ENCODE measurements at regions not wholly inside any gene's neighbourhood (a gene's known extent, or its start where the extent isn't known, plus 50 kb on each side); places are given as distances from the start of the nearest gene placed in this dataset.

GRCh38 chrX:79266702-79267101, 100.4 kb downstream of the ITM2A start:
- ChIA-PET CTCF (ENCODE audit: partially characterized antibody) (interaction anchor here (1.0 to 1.8 kb wide), 4 partner anchors 10 to 159 kb away, joined by 3 to 7 read pairs (median 4); no protein-coding TSS in a partner anchor), POLR2A (ENCODE audit: partially characterized antibody) (interaction anchor here (0.6 to 5.1 kb wide), 19 partner anchors 8 to 188 kb away, joined by 3 to 49 read pairs (median 5); partner anchors contain the start of genes GPR174 and ITM2A)
- no peak for DNase-seq
- H3K27ac Mint-ChIP-seq, result peak overlapping the region; percentile 44 to 90 (median 82)
- H3K9me3 Mint-ChIP-seq, result no peaks in the 10 kb centered on the region
- peaks cover 41 to 65% (median 47%) of the 10 kb centered on the region in 4 donors for H3K4me1 Mint-ChIP-seq
- H3K27me3 ChIP-seq (ENCODE audit: insufficient read depth, low read length), result no peaks in the 10 kb centered on the region
- H3K4me3 Mint-ChIP-seq, result peak overlapping the region in 7 of 8 donors; percentile 4 to 74 (median 59)
- H3K27me3 Mint-ChIP-seq, result no peaks in the 10 kb centered on the region
- H3K9me3 ChIP-seq (ENCODE audit: control insufficient read depth in 1 of 2, low read length in 2 of 2), result no peaks in the 10 kb centered on the region
- peak overlapping the region; percentile 23 for H3K27ac ChIP-seq (ENCODE audit: low read depth, low read length)
- H3K4me1 ChIP-seq (ENCODE audit: insufficient read depth, low read length), result peaks cover 75% of the 10 kb centered on the region
- H3K36me3 ChIP-seq (ENCODE audit: insufficient read depth, low read length), result no peaks in the 10 kb centered on the region
- H3K36me3 Mint-ChIP-seq, result peaks cover 0 to 2% of the 10 kb centered on the region in 2 donors
- intact Hi-C loops (cut with micrococcal nuclease), result loop anchor here (5.0 to 10.0 kb wide), 2 partner anchors 104 to 1162 kb away; partner anchors contain the start of gene PGK1
- no peak overlapping the region for H3K4me3 ChIP-seq (ENCODE audit: low read length in 2 of 2)

DNA sequence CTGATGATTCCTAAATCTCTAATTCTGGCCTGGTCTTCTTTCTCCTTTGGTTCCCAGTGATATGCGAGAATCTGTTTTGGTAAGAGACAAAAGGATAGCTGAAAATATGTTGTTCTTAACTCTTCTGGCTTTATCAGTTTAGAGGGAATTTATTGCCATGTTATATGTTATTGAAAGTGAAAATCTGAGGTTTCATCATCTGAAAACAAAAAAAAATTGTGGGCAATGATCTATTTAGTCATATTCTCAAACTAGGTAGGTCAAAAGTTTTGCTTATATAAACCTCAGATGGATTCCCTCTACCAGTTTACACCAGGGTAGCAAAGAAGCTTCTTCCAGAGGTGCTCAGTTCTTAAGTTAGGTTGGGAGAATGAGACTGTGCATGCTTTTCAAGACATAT, 103.6 kb downstream of the ITM2A start:
- CTCF ChIA-PET (ENCODE audit: partially characterized antibody), result interaction anchor here (1.6 kb wide), 1 partner anchor 98 kb away, joined by 4 read pairs; no protein-coding TSS in a partner anchor
- H3K4me1 ChIP-seq (ENCODE audit: insufficient read depth, low read length), result peaks cover 78% of the 10 kb centered on the region

DNA sequence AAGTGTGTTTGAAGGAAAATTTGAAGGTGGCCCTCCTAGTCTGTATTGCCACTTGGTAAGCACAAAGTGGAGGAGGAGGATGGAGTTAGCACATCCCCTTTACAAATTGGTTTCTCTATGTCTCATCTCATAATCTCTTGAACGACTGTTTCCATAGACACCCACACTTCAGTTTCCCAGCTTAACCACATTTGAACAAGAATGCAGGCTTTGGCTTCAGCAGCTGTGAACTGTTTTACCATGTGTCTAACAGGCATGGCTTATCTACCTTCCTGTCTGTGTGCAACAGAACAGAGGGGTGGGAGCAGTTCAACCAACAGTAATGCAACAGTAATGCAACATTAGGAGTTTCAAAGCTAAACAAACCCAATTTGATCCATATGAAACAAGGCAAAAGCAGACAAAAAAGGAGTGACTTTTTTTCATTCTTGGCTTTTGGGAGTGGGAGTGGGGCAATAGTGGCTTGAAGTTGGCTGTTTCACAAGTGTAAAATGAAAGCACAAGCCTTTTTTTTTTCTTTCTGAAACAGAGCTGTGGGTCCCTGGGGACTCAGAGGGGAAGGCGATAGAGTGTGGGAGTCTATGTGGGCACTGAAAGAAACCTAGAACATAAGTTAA, 108.0 kb downstream of the ITM2A start:
- Histone ChIP-seq H3K4me3 (ENCODE audit: low read length in 2 of 2) (no peak overlapping the region), H3K36me3 (ENCODE audit: insufficient read depth, low read length) (no peaks in the 10 kb centered on the region), H3K9me3 (ENCODE audit: control insufficient read depth in 1 of 2, low read length in 2 of 2) (no peaks in the 10 kb centered on the region), H3K27ac (ENCODE audit: low read depth, low read length) (peak overlapping the region; percentile 58), H3K4me1 (ENCODE audit: insufficient read depth, low read length) (peaks cover 89% of the 10 kb centered on the region), H3K27me3 (ENCODE audit: insufficient read depth, low read length) (no peaks in the 10 kb centered on the region)
- peak; percentile 71 to 82 (median 77) for DNase-seq
- ChIA-PET POLR2A (ENCODE audit: partially characterized antibody) (interaction anchor here (0.6 to 1.8 kb wide), 25 partner anchors 10 to 1551 kb away, joined by 3 to 22 read pairs (median 5); partner anchors contain the start of genes BRWD3, GPR174, ITM2A and P2RY10), CTCF (ENCODE audit: partially characterized antibody) (interaction anchor here (0.8 to 1.1 kb wide), 3 partner anchors 43 to 148 kb away, joined by 3 read pairs; no protein-coding TSS in a partner anchor)
- Mint-ChIP-seq H3K27me3 (no peaks in the 10 kb centered on the region), H3K36me3 (peaks cover 0 to 4% of the 10 kb centered on the region in 2 donors), H3K4me3 (peak overlapping the region; percentile 46 to 87 (median 66)), H3K4me1 (peaks cover 51 to 86% (median 68%) of the 10 kb centered on the region in 4 donors), H3K9me3 (no peaks in the 10 kb centered on the region), H3K27ac (peak overlapping the region; percentile 86 to 96 (median 94))
- intact Hi-C loops (cut with micrococcal nuclease), result loop anchor here (5.0 to 10.0 kb wide), 2 partner anchors 77 to 1124 kb away; partner anchors contain the start of gene TAF9B

More for the DNA sequence above, 103.6 kb downstream of the ITM2A start:
- intact Hi-C loops (cut with micrococcal nuclease), result loop anchor here (2.0 to 10.0 kb wide), 2 partner anchors 117 to 1159 kb away; partner anchors contain the start of gene PGK1
- Mint-ChIP-seq H3K9me3 (no peaks in the 10 kb centered on the region), H3K4me3 (peak overlapping the region; percentile 8 to 73 (median 36)), H3K27ac (peak overlapping the region; percentile 43 to 96 (median 81)), H3K27me3 (no peaks in the 10 kb centered on the region), H3K36me3 (peaks cover 0 to 2% of the 10 kb centered on the region in 2 donors), H3K4me1 (peaks cover 45 to 73% (median 60%) of the 10 kb centered on the region in 4 donors)
- H3K36me3 ChIP-seq (ENCODE audit: insufficient read depth, low read length), result no peaks in the 10 kb centered on the region
- DNase-seq, result no peak
- H3K27ac ChIP-seq (ENCODE audit: low read depth, low read length), result peak overlapping the region; percentile 35
- no peaks in the 10 kb centered on the region for H3K9me3 ChIP-seq (ENCODE audit: control insufficient read depth in 1 of 2, low read length in 2 of 2)
- POLR2A ChIA-PET (ENCODE audit: partially characterized antibody), result interaction anchor here (0.7 to 2.2 kb wide), 7 partner anchors 81 to 748 kb away, joined by 3 to 19 read pairs (median 5); partner anchors contain the start of gene GPR174
- no peak overlapping the region for H3K4me3 ChIP-seq (ENCODE audit: low read length in 2 of 2)
- no peaks in the 10 kb centered on the region for H3K27me3 ChIP-seq (ENCODE audit: insufficient read depth, low read length)

DNA sequence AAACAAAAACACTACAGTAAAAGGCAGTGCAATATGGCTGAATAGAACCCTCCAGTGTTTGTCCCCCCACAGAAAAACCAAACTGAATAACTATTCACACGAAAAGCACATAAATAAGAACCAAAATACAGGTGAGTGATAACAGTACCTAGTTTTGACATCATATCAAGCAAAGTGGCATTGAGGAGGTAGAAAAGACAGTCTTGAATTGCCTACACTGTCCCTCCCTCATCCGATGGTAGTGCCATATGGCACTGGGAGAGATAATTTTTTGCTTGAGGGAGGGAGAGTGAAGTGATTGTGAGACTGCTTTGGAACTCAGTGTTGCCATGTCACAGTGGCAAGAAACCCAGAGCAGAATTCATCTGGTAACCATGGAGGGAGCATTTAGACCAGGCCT, 99.2 kb downstream of the GPR174 start:
- H3K4me1 Mint-ChIP-seq, result peaks cover 9 to 21% (median 17%) of the 10 kb centered on the region in 4 donors
- H3K27ac ChIP-seq (ENCODE audit: low read depth, low read length), result no peak overlapping the region
- H3K4me1 ChIP-seq (ENCODE audit: insufficient read depth, low read length), result peaks cover 9% of the 10 kb centered on the region
- no peaks in the 10 kb centered on the region for H3K36me3 ChIP-seq (ENCODE audit: insufficient read depth, low read length)
- ChIA-PET CTCF (ENCODE audit: partially characterized antibody) (no interaction called here), POLR2A (ENCODE audit: partially characterized antibody) (no interaction called here)
- H3K36me3 Mint-ChIP-seq, result peaks cover 24 to 35% of the 10 kb centered on the region in 2 donors
- peak overlapping the region in 1 of 7 donors; percentile 37 for H3K27ac Mint-ChIP-seq
- no peaks in the 10 kb centered on the region for H3K9me3 ChIP-seq (ENCODE audit: control insufficient read depth in 1 of 2, low read length in 2 of 2)
- intact Hi-C loops (cut with micrococcal nuclease), result no loop called here
- peaks cover 0 to 8% (median 2%) of the 10 kb centered on the region in 8 donors for H3K9me3 Mint-ChIP-seq
- no peak for DNase-seq
- no peak overlapping the region for H3K4me3 ChIP-seq (ENCODE audit: low read length in 2 of 2)
- H3K27me3 ChIP-seq (ENCODE audit: insufficient read depth, low read length), result no peaks in the 10 kb centered on the region
- H3K27me3 Mint-ChIP-seq, result no peaks in the 10 kb centered on the region
- H3K4me3 Mint-ChIP-seq, result no peak overlapping the region

DNA sequence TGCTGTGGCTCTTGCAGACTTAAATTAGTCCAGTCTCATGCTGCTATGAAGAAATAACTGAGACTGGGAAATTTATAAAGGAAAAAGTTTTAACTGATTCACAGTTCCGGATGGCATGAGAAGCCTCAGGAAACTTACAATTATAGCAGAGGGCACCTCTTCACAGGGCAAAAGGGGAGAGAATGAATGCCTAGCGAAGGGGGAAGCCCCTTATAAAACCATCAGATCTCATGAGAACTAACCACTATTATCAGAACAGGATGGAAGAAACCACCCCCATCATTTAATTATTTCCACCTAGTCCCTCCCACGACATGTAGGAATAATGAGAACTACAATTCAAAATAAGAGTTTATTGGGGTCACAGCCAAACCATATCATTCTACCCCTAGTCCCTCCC, 91.4 kb downstream of the GPR174 start:
- peaks cover 15 to 42% (median 25%) of the 10 kb centered on the region in 4 donors for H3K4me1 Mint-ChIP-seq

GRCh38 chrX:79231662-79232061, 87.2 kb downstream of the GPR174 start:
- Mint-ChIP-seq H3K9me3 (no peaks in the 10 kb centered on the region), H3K36me3 (peaks cover 25 to 26% of the 10 kb centered on the region in 2 donors), H3K27ac (peak overlapping the region in 6 of 7 donors; percentile 11 to 91 (median 62)), H3K27me3 (no peaks in the 10 kb centered on the region), H3K4me1 (peaks cover 16 to 69% (median 29%) of the 10 kb centered on the region in 4 donors), H3K4me3 (peak overlapping the region in 4 of 8 donors; percentile 6 to 62 (median 49))
- intact Hi-C loops (cut with micrococcal nuclease), result loop anchor here (1.0 kb wide), 1 partner anchor 10 kb away; no protein-coding TSS in a partner anchor
- Histone ChIP-seq H3K9me3 (ENCODE audit: control insufficient read depth in 1 of 2, low read length in 2 of 2) (no peaks in the 10 kb centered on the region), H3K4me3 (ENCODE audit: low read length in 2 of 2) (no peak overlapping the region), H3K4me1 (ENCODE audit: insufficient read depth, low read length) (peaks cover 38% of the 10 kb centered on the region), H3K27ac (ENCODE audit: low read depth, low read length) (no peak overlapping the region), H3K36me3 (ENCODE audit: insufficient read depth, low read length) (peaks cover 4% of the 10 kb centered on the region), H3K27me3 (ENCODE audit: insufficient read depth, low read length) (no peaks in the 10 kb centered on the region)
- CTCF ChIA-PET (ENCODE audit: partially characterized antibody), result no interaction called here
- DNase-seq, result no peak
- POLR2A ChIA-PET (ENCODE audit: partially characterized antibody), result no interaction called here

More for the DNA sequence above, 91.4 kb downstream of the GPR174 start:
- no peak overlapping the region for H3K27ac ChIP-seq (ENCODE audit: low read depth, low read length)
- H3K4me1 ChIP-seq (ENCODE audit: insufficient read depth, low read length), result peaks cover 35% of the 10 kb centered on the region
- H3K27me3 ChIP-seq (ENCODE audit: insufficient read depth, low read length), result no peaks in the 10 kb centered on the region
- Mint-ChIP-seq H3K4me3 (peak overlapping the region in 3 of 8 donors; percentile 7 to 66 (median 20)), H3K9me3 (no peaks in the 10 kb centered on the region), H3K27ac (peak overlapping the region in 6 of 7 donors; percentile 3 to 86 (median 41)), H3K36me3 (peaks cover 43 to 51% of the 10 kb centered on the region in 2 donors), H3K27me3 (no peaks in the 10 kb centered on the region)
- H3K36me3 ChIP-seq (ENCODE audit: insufficient read depth, low read length), result peaks cover 4% of the 10 kb centered on the region
- H3K4me3 ChIP-seq (ENCODE audit: low read length in 2 of 2), result no peak overlapping the region
- intact Hi-C loops (cut with micrococcal nuclease), result no loop called here
- no peaks in the 10 kb centered on the region for H3K9me3 ChIP-seq (ENCODE audit: control insufficient read depth in 1 of 2, low read length in 2 of 2)
- ChIA-PET CTCF (ENCODE audit: partially characterized antibody) (no interaction called here), POLR2A (ENCODE audit: partially characterized antibody) (no interaction called here)
- DNase-seq, result no peak

Data from CD4-positive, alpha-beta memory T cell (primary cell).